ENCODE measurements at regions not wholly inside any gene's neighbourhood (a gene's known extent, or its start where the extent isn't known, plus 50 kb on each side); places are given as distances from the start of the nearest gene placed in this dataset.
A peak's percentile ranks its signal among the peaks of the same experiment; 100 is the strongest.

- Histone ChIP-seq H3K4me2 (peak overlapping the region; percentile 34), H3K36me3 (replicated peaks; ENCODE audit: insufficient read depth, low read depth) (no peaks in the 10 kb centered on the region), H3K79me2 (no peaks in the 10 kb centered on the region), H4K20me1 (ENCODE audit: insufficient read depth, poor library complexity, severe bottlenecking) (no peaks in the 10 kb centered on the region), H2AFZ (no peak overlapping the region), H3K4me1 (ENCODE audit: insufficient read depth) (no peaks in the 10 kb centered on the region), H3K4me3 (no peak overlapping the region), H3K9me3 (ENCODE audit: low read depth) (no peaks in the 10 kb centered on the region), H3K9me2 (replicated peaks; ENCODE audit: insufficient read depth) (no peaks in the 10 kb centered on the region), H3K27ac (no peak overlapping the region), H3K27me3 (no peaks in the 10 kb centered on the region)
- no peak for TF ChIP-seq EZH2phosphoT487 (IDR thresholded peaks at IDR 0.05; ENCODE audit: low read depth, severe bottlenecking, unreplicated experiment)
- TF ChIP-seq, protein P1, sequence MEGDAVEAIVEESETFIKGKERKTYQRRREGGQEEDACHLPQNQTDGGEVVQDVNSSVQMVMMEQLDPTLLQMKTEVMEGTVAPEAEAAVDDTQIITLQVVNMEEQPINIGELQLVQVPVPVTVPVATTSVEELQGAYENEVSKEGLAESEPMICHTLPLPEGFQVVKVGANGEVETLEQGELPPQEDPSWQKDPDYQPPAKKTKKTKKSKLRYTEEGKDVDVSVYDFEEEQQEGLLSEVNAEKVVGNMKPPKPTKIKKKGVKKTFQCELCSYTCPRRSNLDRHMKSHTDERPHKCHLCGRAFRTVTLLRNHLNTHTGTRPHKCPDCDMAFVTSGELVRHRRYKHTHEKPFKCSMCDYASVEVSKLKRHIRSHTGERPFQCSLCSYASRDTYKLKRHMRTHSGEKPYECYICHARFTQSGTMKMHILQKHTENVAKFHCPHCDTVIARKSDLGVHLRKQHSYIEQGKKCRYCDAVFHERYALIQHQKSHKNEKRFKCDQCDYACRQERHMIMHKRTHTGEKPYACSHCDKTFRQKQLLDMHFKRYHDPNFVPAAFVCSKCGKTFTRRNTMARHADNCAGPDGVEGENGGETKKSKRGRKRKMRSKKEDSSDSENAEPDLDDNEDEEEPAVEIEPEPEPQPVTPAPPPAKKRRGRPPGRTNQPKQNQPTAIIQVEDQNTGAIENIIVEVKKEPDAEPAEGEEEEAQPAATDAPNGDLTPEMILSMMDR (IDR thresholded peaks at IDR 0.05; ENCODE audit: poor library complexity), result no peak
- no peak for TF ChIP-seq EZH2 (IDR thresholded peaks at IDR 0.05; ENCODE audit: borderline replicate concordance)
- WGBS (ENCODE audit: low lambda C conversion rate, missing lambda C conversion rate), result 50% methylated on average over 14 of the region's 14 CpGs
- DNase-seq (ENCODE audit: low spot score), result no peak
These were observed 401.1 kb downstream of the CD83 start for GRCh38 chr6:14518515-14519217.

GRCh38 chr6:14520029-14520428, 402.5 kb downstream of the CD83 start:
- TF ChIP-seq EZH2phosphoT487 (IDR thresholded peaks at IDR 0.05; ENCODE audit: low read depth, severe bottlenecking, unreplicated experiment), result no peak
- TF ChIP-seq, protein P1 (IDR thresholded peaks at IDR 0.05; ENCODE audit: poor library complexity), result no peak
- no peak for TF ChIP-seq EZH2 (IDR thresholded peaks at IDR 0.05; ENCODE audit: borderline replicate concordance)
- no peaks in the 10 kb centered on the region for H3K27me3 ChIP-seq
- no peaks in the 10 kb centered on the region for H3K79me2 ChIP-seq
- no peaks in the 10 kb centered on the region for H3K36me3 ChIP-seq (replicated peaks; ENCODE audit: insufficient read depth, low read depth)
- no peak overlapping the region for H3K4me2 ChIP-seq
- H3K4me1 ChIP-seq (ENCODE audit: insufficient read depth), result no peaks in the 10 kb centered on the region
- no peaks in the 10 kb centered on the region for H3K9me3 ChIP-seq (ENCODE audit: low read depth)
- H3K9me2 ChIP-seq (replicated peaks; ENCODE audit: insufficient read depth), result no peaks in the 10 kb centered on the region
- no peak overlapping the region for H2AFZ ChIP-seq
- H3K4me3 ChIP-seq, result no peak overlapping the region
- no peak overlapping the region for H3K27ac ChIP-seq
- DNase-seq (ENCODE audit: low spot score), result no peak
- no peaks in the 10 kb centered on the region for H4K20me1 ChIP-seq (ENCODE audit: insufficient read depth, poor library complexity, severe bottlenecking)
- 92% methylated on average over 2 of the region's 2 CpGs for WGBS (ENCODE audit: low lambda C conversion rate, missing lambda C conversion rate)

DNA sequence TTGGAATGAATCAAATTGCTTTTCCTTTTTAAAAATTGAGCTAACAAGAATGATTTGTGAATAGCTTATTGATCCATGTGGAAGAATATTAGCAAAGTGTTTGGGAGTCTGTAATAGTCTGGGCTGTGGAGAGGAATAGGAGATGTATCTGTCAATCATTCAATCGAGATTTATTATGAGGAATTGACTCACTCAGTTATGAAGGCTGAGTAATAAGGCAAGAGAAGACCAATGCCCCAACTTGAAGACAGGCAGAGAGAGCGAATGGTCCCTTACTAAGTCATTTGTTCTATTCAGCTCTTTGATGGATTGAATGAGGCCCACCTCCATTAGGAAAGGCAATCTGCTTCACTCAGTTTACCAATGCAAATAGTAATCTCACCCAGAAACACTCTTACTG, 403.0 kb downstream of the CD83 start:
- no peaks in the 10 kb centered on the region for H3K9me3 ChIP-seq (ENCODE audit: low read depth)
- H3K27ac ChIP-seq, result no peak overlapping the region
- H4K20me1 ChIP-seq (ENCODE audit: insufficient read depth, poor library complexity, severe bottlenecking), result no peaks in the 10 kb centered on the region
- H3K4me1 ChIP-seq (ENCODE audit: insufficient read depth), result no peaks in the 10 kb centered on the region
- no peak overlapping the region for H3K4me3 ChIP-seq
- no peaks in the 10 kb centered on the region for H3K9me2 ChIP-seq (replicated peaks; ENCODE audit: insufficient read depth)
- TF ChIP-seq EZH2phosphoT487 (IDR thresholded peaks at IDR 0.05; ENCODE audit: low read depth, severe bottlenecking, unreplicated experiment) (no peak), EZH2 (IDR thresholded peaks at IDR 0.05; ENCODE audit: borderline replicate concordance) (no peak)
- TF ChIP-seq, protein P1 (IDR thresholded peaks at IDR 0.05; ENCODE audit: poor library complexity), result no peak
- H3K4me2 ChIP-seq, result no peak overlapping the region
- H3K27me3 ChIP-seq, result no peaks in the 10 kb centered on the region
- WGBS (ENCODE audit: low lambda C conversion rate, missing lambda C conversion rate), result 87% methylated on average over 2 of the region's 2 CpGs
- H3K79me2 ChIP-seq, result no peaks in the 10 kb centered on the region
- DNase-seq (ENCODE audit: low spot score), result no peak
- no peaks in the 10 kb centered on the region for H3K36me3 ChIP-seq (replicated peaks; ENCODE audit: insufficient read depth, low read depth)
- H2AFZ ChIP-seq, result no peak overlapping the region
